ENCODE measurements at regions not wholly inside any gene's neighbourhood (a gene's known extent, or its start where the extent isn't known, plus 50 kb on each side); places are given as distances from the start of the nearest gene placed in this dataset.

- Histone ChIP-seq H3K4me2 (ENCODE audit: low read length) (no peak overlapping the region), H3K79me2 (ENCODE audit: low read length) (no peaks in the 10 kb centered on the region), H3K4me1 (ENCODE audit: low read length) (no peaks in the 10 kb centered on the region), H3K27ac (ENCODE audit: low read length) (no peak overlapping the region), H3K27me3 (ENCODE audit: low read depth, low read length) (peaks cover 28% of the 10 kb centered on the region), H3K9me3 (ENCODE audit: insufficient read depth, low read length) (no peaks in the 10 kb centered on the region), H3K4me3 (ENCODE audit: low read length) (no peak overlapping the region), H2AFZ (ENCODE audit: low read depth, low read length) (no peak overlapping the region), H3K36me3 (replicated peaks; ENCODE audit: low read depth, low read length) (no peaks in the 10 kb centered on the region), H4K20me1 (ENCODE audit: insufficient read depth, low read length) (no peaks in the 10 kb centered on the region), H3K9ac (ENCODE audit: low read length) (no peak overlapping the region)
- TF ChIP-seq EZH2phosphoT487 (IDR thresholded peaks at IDR 0.05; ENCODE audit: low read depth), result no peak
- TF ChIP-seq, protein P1, sequence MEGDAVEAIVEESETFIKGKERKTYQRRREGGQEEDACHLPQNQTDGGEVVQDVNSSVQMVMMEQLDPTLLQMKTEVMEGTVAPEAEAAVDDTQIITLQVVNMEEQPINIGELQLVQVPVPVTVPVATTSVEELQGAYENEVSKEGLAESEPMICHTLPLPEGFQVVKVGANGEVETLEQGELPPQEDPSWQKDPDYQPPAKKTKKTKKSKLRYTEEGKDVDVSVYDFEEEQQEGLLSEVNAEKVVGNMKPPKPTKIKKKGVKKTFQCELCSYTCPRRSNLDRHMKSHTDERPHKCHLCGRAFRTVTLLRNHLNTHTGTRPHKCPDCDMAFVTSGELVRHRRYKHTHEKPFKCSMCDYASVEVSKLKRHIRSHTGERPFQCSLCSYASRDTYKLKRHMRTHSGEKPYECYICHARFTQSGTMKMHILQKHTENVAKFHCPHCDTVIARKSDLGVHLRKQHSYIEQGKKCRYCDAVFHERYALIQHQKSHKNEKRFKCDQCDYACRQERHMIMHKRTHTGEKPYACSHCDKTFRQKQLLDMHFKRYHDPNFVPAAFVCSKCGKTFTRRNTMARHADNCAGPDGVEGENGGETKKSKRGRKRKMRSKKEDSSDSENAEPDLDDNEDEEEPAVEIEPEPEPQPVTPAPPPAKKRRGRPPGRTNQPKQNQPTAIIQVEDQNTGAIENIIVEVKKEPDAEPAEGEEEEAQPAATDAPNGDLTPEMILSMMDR (IDR thresholded peaks at IDR 0.05; ENCODE audit: low read depth, low read length), result no peak
Measured at GRCh38 chr3:13165576-13165975, 92.3 kb upstream of the IQSEC1 start.

DNA sequence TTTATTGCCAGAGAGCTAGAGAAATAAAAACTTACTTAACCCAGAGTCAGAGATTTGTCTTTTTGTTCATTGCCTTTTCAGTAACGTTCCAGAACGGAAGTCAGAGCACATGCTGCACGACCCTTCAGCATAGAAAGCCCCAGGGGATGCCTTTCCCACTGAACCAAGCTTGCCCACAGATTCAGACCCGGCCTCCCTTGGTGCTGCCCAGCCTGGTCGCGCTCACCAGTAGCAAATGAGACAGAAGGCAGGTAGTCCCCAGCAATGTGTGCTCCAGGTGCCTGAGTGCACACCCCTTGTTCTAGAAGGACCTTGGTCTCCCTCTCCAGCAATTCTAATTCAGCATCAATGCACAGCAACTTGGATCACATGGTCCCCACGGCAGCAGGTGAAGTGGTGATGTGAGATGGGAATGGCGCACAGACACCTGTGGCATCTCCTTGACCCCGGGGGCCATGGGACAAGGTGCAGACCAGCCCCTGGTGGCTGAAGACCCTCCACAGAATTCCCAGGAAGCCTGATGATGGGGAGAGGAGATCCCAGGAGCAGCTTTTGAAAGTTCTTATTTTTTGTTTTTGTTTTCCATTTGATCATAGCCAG, 91.8 kb upstream of the IQSEC1 start:
- Histone ChIP-seq H4K20me1 (ENCODE audit: insufficient read depth, low read length) (no peaks in the 10 kb centered on the region), H3K27me3 (ENCODE audit: low read depth, low read length) (peaks cover 29% of the 10 kb centered on the region), H3K4me2 (ENCODE audit: low read length) (no peak overlapping the region), H2AFZ (ENCODE audit: low read depth, low read length) (no peak overlapping the region), H3K9ac (ENCODE audit: low read length) (no peak overlapping the region), H3K4me3 (ENCODE audit: low read length) (no peak overlapping the region), H3K4me1 (ENCODE audit: low read length) (peaks cover under 1% of the 10 kb centered on the region; the same call in 1 of the 2 replicates), H3K27ac (ENCODE audit: low read length) (no peak overlapping the region), H3K36me3 (replicated peaks; ENCODE audit: low read depth, low read length) (no peaks in the 10 kb centered on the region), H3K79me2 (ENCODE audit: low read length) (no peaks in the 10 kb centered on the region), H3K9me3 (ENCODE audit: insufficient read depth, low read length) (no peaks in the 10 kb centered on the region)
- TF ChIP-seq, protein P1 (IDR thresholded peaks at IDR 0.05; ENCODE audit: low read depth, low read length), result no peak
- no peak for TF ChIP-seq EZH2phosphoT487 (IDR thresholded peaks at IDR 0.05; ENCODE audit: low read depth)

DNA sequence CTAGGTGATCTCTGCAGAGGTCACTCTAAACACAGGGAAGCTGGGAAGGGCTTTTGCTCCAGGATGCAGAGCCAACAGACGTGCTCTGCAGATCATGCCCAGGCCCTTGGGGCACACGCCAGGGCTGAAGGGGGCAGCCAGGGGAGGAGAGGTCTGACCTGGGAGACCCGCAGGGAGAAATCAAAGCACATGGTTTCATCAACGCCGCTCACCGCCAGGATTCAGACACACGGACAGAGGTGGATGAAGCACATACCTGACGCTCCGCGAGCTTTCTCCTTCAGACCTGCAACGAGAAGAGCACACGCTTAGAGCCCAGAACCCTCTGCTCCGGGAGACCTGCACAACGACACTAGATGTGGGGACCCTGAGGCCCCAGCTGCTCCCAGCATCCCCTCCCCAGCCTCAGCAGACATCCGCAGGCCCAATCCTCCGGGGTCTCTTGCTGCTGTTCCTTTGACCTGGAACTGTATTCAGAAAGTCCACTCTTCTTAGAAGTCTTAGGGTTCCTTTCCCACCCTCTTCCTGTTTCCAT, 90.7 kb upstream of the IQSEC1 start:
- no peak overlapping the region for H3K9ac ChIP-seq (ENCODE audit: low read length)
- no peaks in the 10 kb centered on the region for H3K79me2 ChIP-seq (ENCODE audit: low read length)
- H3K4me2 ChIP-seq (ENCODE audit: low read length), result no peak overlapping the region
- H3K27me3 ChIP-seq (ENCODE audit: low read depth, low read length), result peaks cover 33% of the 10 kb centered on the region
- H3K36me3 ChIP-seq (replicated peaks; ENCODE audit: low read depth, low read length), result no peaks in the 10 kb centered on the region
- H3K4me3 ChIP-seq (ENCODE audit: low read length), result no peak overlapping the region
- no peaks in the 10 kb centered on the region for H4K20me1 ChIP-seq (ENCODE audit: insufficient read depth, low read length)
- peaks cover 3% of the 10 kb centered on the region; the same call in 1 of the 2 replicates for H3K4me1 ChIP-seq (ENCODE audit: low read length)
- no peak overlapping the region for H3K27ac ChIP-seq (ENCODE audit: low read length)
- no peaks in the 10 kb centered on the region for H3K9me3 ChIP-seq (ENCODE audit: insufficient read depth, low read length)
- H2AFZ ChIP-seq (ENCODE audit: low read depth, low read length), result no peak overlapping the region
- TF ChIP-seq, protein P1 (IDR thresholded peaks at IDR 0.05; ENCODE audit: low read depth, low read length), result no peak

GRCh38 chr3:13162549-13163320, 89.5 kb upstream of the IQSEC1 start:
- no peak overlapping the region for H3K27ac ChIP-seq (ENCODE audit: low read length)
- no peaks in the 10 kb centered on the region for H3K9me3 ChIP-seq (ENCODE audit: insufficient read depth, low read length)
- no peak for TF ChIP-seq EZH2phosphoT487 (IDR thresholded peaks at IDR 0.05; ENCODE audit: low read depth)
- TF ChIP-seq, protein P1 (IDR thresholded peaks at IDR 0.05; ENCODE audit: low read depth, low read length), result no peak
- H3K4me1 ChIP-seq (ENCODE audit: low read length), result peaks cover 3% of the 10 kb centered on the region; the same call in 1 of the 2 replicates
- H3K27me3 ChIP-seq (ENCODE audit: low read depth, low read length), result peaks cover 37% of the 10 kb centered on the region
- no peaks in the 10 kb centered on the region for H3K79me2 ChIP-seq (ENCODE audit: low read length)
- no peak overlapping the region for H3K4me3 ChIP-seq (ENCODE audit: low read length)
- no peaks in the 10 kb centered on the region for H4K20me1 ChIP-seq (ENCODE audit: insufficient read depth, low read length)
- no peak overlapping the region for H2AFZ ChIP-seq (ENCODE audit: low read depth, low read length)
- no peaks in the 10 kb centered on the region for H3K36me3 ChIP-seq (replicated peaks; ENCODE audit: low read depth, low read length)
- no peak overlapping the region for H3K4me2 ChIP-seq (ENCODE audit: low read length)
- H3K9ac ChIP-seq (ENCODE audit: low read length), result no peak overlapping the region
